Brain microvascular endothelial cell (primary cell): ENCODE measurements at regions not wholly inside any gene's neighbourhood (a gene's known extent, or its start where the extent isn't known, plus 50 kb on each side); places are given as distances from the start of the nearest gene placed in this dataset.

Source experiments
- DNase-seq: peaks from one replicate; pipeline ENCODE4 v3.0.0-alpha.2; 2020
- H3K27ac ChIP-seq: fragments of 250-450 bp; sonication (Bioruptor Pico); 2 replicates; pipeline ENCODE4 v1.5.1; 2020; ENCODE audit warnings: mild to moderate bottlenecking, moderate library complexity
- H3K27me3 ChIP-seq: fragments of 250-450 bp; sonication (Bioruptor Pico); replicated peaks from 2 replicates; pipeline ENCODE4 v1.5.1; 2020; ENCODE audit warnings: mild to moderate bottlenecking
- H3K36me3 ChIP-seq: fragments of 250-450 bp; sonication (Bioruptor Pico); replicated peaks from 2 replicates; pipeline ENCODE4 v1.5.1; 2020; ENCODE audit warnings: mild to moderate bottlenecking
- H3K4me3 ChIP-seq: 2 replicates; pipeline ENCODE4 v1.5.1; 2011; ENCODE audit warnings: low read depth, mild to moderate bottlenecking, control low read depth, low read length, moderate library complexity
- in situ Hi-C: cut with HindIII; loops from 2 replicates; pipeline ENCODE4 v1.10.0; 2017; ENCODE audit warnings: low sequenced_read_pairs, low pct_ligation_motif_present
- TF ChIP-seq, protein P1 (sequence below): IDR thresholded peaks from 2 replicates; pipeline ENCODE4 v1.5.1; 2011; ENCODE audit warnings: low read depth, mild to moderate bottlenecking, moderate library complexity, low read length, control low read depth, inconsistent platforms; ENCODE audit errors: missing control alignments

DNA sequence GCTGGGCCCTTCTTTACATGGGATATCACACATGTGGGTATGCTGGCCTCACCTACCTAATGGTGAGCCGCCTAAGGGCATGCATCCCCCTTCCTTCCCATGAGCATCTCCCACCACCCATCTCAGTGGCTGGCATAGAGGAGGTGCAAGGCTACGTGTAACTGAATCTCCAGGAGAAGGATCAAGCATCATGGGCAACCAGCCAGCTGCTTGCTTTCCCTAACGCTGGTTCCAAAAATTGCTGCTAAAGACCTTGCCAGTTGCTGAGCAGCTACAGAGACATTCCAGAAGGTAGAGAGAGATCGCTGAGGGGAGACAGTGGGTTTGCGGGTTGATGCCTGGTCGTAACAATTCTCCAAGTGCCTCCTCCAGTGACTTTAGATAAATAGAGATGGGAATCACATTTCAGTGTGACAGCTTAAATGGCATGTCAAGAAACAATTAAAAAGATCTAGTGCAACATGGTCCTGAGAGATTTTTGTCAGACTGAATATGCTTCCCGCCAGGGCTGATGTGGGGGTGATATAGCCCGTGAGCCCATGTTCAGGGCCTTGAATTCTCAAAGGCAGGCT, 378.4 kb upstream of the CDH5 start:
- DNase-seq, result no peak
- H3K4me3 ChIP-seq, result no peak overlapping the region
- TF ChIP-seq, protein P1, sequence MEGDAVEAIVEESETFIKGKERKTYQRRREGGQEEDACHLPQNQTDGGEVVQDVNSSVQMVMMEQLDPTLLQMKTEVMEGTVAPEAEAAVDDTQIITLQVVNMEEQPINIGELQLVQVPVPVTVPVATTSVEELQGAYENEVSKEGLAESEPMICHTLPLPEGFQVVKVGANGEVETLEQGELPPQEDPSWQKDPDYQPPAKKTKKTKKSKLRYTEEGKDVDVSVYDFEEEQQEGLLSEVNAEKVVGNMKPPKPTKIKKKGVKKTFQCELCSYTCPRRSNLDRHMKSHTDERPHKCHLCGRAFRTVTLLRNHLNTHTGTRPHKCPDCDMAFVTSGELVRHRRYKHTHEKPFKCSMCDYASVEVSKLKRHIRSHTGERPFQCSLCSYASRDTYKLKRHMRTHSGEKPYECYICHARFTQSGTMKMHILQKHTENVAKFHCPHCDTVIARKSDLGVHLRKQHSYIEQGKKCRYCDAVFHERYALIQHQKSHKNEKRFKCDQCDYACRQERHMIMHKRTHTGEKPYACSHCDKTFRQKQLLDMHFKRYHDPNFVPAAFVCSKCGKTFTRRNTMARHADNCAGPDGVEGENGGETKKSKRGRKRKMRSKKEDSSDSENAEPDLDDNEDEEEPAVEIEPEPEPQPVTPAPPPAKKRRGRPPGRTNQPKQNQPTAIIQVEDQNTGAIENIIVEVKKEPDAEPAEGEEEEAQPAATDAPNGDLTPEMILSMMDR, result no peak
- in situ Hi-C loops, result no loop called here
- H3K27ac ChIP-seq, result no peak overlapping the region
- H3K36me3 ChIP-seq, result no peaks in the 10 kb centered on the region
- no peaks in the 10 kb centered on the region for H3K27me3 ChIP-seq

GRCh38 chr16:65984296-65984695, 382.2 kb upstream of the CDH5 start:
- Histone ChIP-seq H3K4me3 (no peak overlapping the region), H3K27ac (no peak overlapping the region), H3K36me3 (no peaks in the 10 kb centered on the region), H3K27me3 (no peaks in the 10 kb centered on the region)
- in situ Hi-C loops, result no loop called here
- TF ChIP-seq, protein P1, result no peak
- no peak for DNase-seq

GRCh38 chr16:65981057-65981456, 385.4 kb upstream of the CDH5 start:
- no peaks in the 10 kb centered on the region for H3K36me3 ChIP-seq
- H3K4me3 ChIP-seq, result no peak overlapping the region
- DNase-seq, result no peak
- no peak overlapping the region for H3K27ac ChIP-seq
- no peaks in the 10 kb centered on the region for H3K27me3 ChIP-seq
- in situ Hi-C loops, result no loop called here
- TF ChIP-seq, protein P1, result no peak

- TF ChIP-seq, protein P1, result no peak
- H3K27ac ChIP-seq, result no peak overlapping the region
- in situ Hi-C loops, result no loop called here
- no peaks in the 10 kb centered on the region for H3K36me3 ChIP-seq
- no peaks in the 10 kb centered on the region for H3K27me3 ChIP-seq
- no peak overlapping the region for H3K4me3 ChIP-seq
- DNase-seq, result peak; percentile 57
These were observed 391.3 kb upstream of the CDH5 start for GRCh38 chr16:65975049-65975708.

DNA sequence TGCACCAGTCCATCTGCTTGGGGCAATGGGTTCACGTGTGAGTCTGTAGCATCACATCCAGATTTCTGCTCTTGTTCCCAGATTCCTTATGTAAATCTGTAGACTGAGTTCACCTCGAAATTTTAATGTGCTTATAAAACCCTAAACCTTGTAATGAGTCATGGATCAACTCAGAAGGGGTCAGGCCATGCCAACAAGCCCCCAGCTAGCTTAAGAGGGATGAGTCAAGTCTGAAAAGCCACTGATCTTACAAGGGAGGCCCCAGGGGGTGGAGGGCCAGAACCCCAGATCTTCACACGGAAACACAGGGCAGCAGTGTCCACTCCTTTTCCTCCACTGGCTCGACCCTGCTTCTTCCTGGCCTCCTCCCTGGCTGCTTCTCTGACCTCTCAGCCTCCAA, 399.1 kb upstream of the CDH5 start:
- H3K4me3 ChIP-seq, result no peak overlapping the region
- TF ChIP-seq, protein P1, result no peak
- no peak for DNase-seq
- in situ Hi-C loops, result no loop called here
- no peaks in the 10 kb centered on the region for H3K27me3 ChIP-seq
- no peak overlapping the region for H3K27ac ChIP-seq
- H3K36me3 ChIP-seq, result no peaks in the 10 kb centered on the region

DNA sequence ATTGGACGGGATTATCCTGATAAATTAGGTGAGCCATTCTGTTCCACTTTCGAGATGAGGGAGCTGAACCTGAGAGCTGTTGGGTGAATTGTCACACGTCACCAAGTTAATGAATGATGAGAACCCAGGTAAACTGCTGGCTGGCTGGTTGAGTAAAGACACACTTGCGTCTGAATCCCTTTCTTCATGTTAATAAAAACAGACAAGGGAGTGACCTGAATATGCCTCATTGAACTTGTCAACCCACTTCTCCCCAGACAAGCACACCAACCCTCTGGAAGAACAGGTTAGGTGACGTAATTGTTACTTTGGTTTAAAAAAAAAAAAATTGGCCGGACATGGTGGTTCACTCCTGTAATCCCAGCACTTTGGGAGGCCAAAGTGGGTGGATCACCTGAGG, 400.9 kb upstream of the CDH5 start:
- Histone ChIP-seq H3K36me3 (no peaks in the 10 kb centered on the region), H3K27ac (no peak overlapping the region), H3K27me3 (no peaks in the 10 kb centered on the region), H3K4me3 (no peak overlapping the region)
- no peak for DNase-seq
- TF ChIP-seq, protein P1, result no peak
- in situ Hi-C loops, result no loop called here
